ENCODE measurements at regions not wholly inside any gene's neighbourhood (a gene's known extent, or its start where the extent isn't known, plus 50 kb on each side); places are given as distances from the start of the nearest gene placed in this dataset.

- no peak for TF ChIP-seq POLR2AphosphoS5 (IDR thresholded peaks at IDR 0.05)
- no peak for TF ChIP-seq POLR2A (IDR thresholded peaks at IDR 0.05)
These were observed 1806.1 kb upstream of the PIK3C3 start for GRCh38 chr18:40148960-40149359.
